GM13976 (cell line): ENCODE measurements at regions not wholly inside any gene's neighbourhood (a gene's known extent, or its start where the extent isn't known, plus 50 kb on each side); places are given as distances from the start of the nearest gene placed in this dataset.

Experiments
- DNase-seq: peaks from one replicate; pipeline ENCODE4 v3.0.0; 2012; ENCODE audit warnings: low spot score
- in situ Hi-C: fragments of 300-500 bp; cut with MboI; formaldehyde crosslinking; loops from one replicate; pipeline ENCODE4 v1.12.0; 2022; ENCODE audit warnings: low sequenced_read_pairs, mixed read lengths, inconsistent platforms; ENCODE audit not compliant: unreplicated experiment
- TF ChIP-seq, protein P1 (sequence below): IDR thresholded peaks from 2 replicates; pipeline ENCODE4 v1.5.1; 2012; ENCODE audit warnings: borderline replicate concordance, mild to moderate bottlenecking; ENCODE audit not compliant: insufficient read depth; ENCODE audit errors: extremely low read depth, missing control alignments, control extremely low read depth

DNA sequence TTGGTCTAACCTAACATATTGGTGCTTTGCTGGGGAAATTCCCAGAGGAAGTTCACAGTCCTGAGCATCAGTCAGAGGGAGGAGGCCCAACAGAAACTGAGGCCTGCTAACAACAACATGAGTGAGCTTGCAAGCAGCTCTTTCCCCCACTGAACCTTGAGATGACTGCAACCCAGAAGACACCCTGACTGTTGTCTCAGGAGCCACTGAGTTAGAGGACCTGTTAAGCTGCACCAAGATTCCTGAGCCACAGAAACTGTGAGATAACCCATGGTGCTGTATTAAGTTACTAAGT, 193.2 kb upstream of the UBL3 start:
- in situ Hi-C loops = no loop called here
- DNase-seq = no peak
- TF ChIP-seq, protein P1, sequence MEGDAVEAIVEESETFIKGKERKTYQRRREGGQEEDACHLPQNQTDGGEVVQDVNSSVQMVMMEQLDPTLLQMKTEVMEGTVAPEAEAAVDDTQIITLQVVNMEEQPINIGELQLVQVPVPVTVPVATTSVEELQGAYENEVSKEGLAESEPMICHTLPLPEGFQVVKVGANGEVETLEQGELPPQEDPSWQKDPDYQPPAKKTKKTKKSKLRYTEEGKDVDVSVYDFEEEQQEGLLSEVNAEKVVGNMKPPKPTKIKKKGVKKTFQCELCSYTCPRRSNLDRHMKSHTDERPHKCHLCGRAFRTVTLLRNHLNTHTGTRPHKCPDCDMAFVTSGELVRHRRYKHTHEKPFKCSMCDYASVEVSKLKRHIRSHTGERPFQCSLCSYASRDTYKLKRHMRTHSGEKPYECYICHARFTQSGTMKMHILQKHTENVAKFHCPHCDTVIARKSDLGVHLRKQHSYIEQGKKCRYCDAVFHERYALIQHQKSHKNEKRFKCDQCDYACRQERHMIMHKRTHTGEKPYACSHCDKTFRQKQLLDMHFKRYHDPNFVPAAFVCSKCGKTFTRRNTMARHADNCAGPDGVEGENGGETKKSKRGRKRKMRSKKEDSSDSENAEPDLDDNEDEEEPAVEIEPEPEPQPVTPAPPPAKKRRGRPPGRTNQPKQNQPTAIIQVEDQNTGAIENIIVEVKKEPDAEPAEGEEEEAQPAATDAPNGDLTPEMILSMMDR = no peak

DNA sequence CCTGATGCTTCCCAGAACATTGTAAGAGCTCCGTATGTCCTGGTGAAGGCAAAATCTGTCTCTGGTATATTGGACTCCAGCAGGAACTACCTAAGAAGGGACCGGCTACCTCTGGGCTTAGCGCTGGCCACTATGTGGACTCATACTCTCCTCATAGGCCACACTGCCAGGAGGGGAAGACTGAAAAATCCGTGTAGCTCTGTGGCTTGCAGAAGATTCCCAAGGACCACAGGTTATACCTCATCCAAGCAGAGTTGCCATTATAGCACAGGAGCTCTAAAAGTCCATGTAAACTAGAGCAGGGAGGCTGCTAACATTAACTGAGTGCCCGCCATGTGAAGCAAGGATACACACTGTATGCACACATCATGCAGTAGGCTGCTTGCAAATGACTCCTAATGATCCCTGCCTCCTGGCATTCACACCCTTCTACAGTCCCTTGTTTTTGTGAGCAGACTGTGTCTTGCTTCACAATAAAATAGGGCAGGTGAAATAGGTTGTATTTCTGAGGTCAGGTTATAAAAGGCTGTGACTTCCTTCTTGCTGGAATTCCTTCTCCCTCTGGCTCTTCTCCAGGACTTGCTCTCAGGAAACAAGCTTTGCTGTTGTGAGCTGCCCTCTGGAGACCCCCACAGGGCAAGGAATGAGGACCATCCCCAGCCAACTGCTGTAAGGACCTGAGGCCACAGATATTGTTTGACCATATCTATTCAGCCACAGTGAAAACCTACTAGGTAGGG, 192.6 kb upstream of the UBL3 start:
- TF ChIP-seq, protein P1 = no peak
- DNase-seq = no peak
- in situ Hi-C loops = no loop called here

DNA sequence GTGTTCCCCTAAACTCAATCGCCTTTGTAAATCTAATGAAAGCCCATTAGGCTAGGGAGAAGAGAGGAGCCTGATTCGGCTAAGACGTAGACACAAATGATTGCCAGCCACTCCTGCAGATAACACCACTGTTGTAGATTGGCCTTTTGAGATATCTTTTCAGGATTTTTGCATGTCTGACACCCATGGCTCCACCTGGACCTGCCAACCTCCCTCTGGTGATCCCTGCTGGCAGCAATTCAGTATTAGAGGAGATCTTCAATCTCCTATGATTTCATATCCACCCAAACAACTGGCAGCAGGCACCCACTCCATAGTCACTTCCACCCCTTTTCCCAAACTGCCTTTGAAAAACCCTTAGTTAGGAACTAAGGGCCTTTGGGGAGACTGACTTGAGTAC, 191.9 kb upstream of the UBL3 start:
- in situ Hi-C loops = no loop called here

DNA sequence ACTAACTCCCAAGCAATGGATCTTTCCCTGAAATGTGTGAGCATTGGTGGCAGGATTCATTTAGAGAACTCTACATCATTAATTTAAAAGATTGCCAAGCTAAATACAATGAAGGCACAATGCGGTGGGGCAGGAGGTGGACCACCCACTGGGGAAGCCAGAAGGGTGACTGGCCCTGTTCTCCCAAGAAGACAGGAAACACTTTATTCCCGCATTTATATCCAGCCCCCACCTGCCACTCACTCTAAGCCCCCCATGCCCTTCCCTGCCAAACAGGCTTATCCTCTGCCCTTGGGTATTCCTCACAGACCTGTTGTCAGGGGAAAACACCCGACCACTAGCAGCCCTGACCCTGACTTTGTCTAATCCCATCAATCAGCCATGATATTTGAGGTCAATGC, 189.1 kb upstream of the UBL3 start:
- TF ChIP-seq, protein P1 = no peak
- in situ Hi-C loops = no loop called here
- no peak for DNase-seq

More for the DNA sequence above, 191.9 kb upstream of the UBL3 start:
- TF ChIP-seq, protein P1 = no peak
- no peak for DNase-seq

DNA sequence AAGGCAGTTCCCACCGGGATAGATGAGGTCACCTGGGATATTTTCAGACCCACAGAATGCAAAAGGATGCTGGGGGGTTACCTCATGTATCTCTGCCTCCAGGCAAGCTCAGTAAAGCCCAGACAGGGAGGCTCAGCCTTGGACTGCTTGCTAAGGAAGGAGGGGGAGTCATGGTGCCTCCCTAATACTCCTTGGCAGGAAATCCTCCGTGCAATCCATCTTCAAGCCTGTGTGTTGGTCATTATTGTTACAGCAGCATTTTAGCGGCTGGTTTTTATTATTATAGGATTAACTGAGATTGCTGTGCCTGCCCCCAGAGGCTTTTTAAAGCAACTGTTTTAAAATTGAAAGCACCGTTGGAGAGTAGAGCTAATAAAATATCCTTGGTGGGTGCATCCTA, 188.5 kb upstream of the UBL3 start:
- DNase-seq = no peak
- TF ChIP-seq, protein P1 = no peak
- in situ Hi-C loops = no loop called here

DNA sequence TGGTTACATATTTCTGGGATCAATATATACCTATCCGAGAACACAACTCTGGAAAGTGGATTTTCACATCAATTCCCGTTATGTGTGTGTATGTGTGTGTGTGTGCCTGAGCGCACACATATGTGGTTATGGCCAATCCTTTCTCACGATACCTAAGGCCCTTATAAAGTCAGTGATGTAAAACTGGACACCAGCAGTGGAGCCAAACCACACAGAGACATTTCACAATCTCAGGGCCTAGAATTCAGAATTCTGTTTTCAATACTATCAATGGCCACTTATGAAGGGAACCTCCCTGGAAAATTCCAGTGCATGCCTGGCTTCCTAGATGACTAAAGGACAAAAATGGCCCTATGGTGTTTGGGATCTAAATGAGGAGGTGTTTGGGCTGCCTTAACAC, 187.3 kb upstream of the UBL3 start:
- in situ Hi-C loops = no loop called here
- TF ChIP-seq, protein P1 = no peak
- DNase-seq = no peak
